Common myeloid progenitor, CD34-positive (primary cell): ENCODE measurements at regions not wholly inside any gene's neighbourhood (a gene's known extent, or its start where the extent isn't known, plus 50 kb on each side); places are given as distances from the start of the nearest gene placed in this dataset.

Experiments used
- CTCF ChIA-PET: fragments of 350-600 bp; sonication (Branson Sonifier 250); formaldehyde crosslinking; loops from one replicate; lab custom pipeline; 2021; ENCODE audit warnings: antibody characterized with exemption; lab: Charles Lee
- POLR2A ChIA-PET: fragments of 350-600 bp; sonication (Branson Sonifier 250); formaldehyde crosslinking; loops from one replicate; lab custom pipeline; 2021; ENCODE audit warnings: antibody characterized with exemption; lab: Charles Lee
- DNase-seq, 3 donors: peaks; one replicate each; pipeline versions ENCODE4 v3.0.0 to v3.0.0-alpha.2; 2013
- H3K27ac ChIP-seq, 2 experiments: 1 replicate in 1 of 2; 2 replicates in 1 of 2; pipeline ENCODE4 v1.7.0; 2013; ENCODE audit warnings: inconsistent platforms in 2 of 2, low read length in 2 of 2, mild to moderate bottlenecking in 2 of 2, low read depth in 1 of 2, moderate library complexity in 1 of 2; ENCODE audit not compliant: severe bottlenecking in 2 of 2, insufficient read depth in 1 of 2, poor library complexity in 1 of 2
- H3K27me3 ChIP-seq, 5 experiments: replicated peaks in 2 of 5; 1 replicate in 3 of 5; 2 replicates in 2 of 5; pipeline versions ENCODE4 v1.6.1 to v1.7.0; 2013; ENCODE audit warnings: low read length in 4 of 5, mild to moderate bottlenecking in 2 of 5, moderate library complexity in 2 of 5, inconsistent platforms in 1 of 5; ENCODE audit not compliant: insufficient read depth in 5 of 5, control insufficient read depth in 4 of 5
- H3K36me3 ChIP-seq, 4 experiments: 1 replicate in 2 of 4; 2 replicates in 2 of 4; pipeline versions ENCODE4 v1.6.1 to v1.7.0; 2013; ENCODE audit warnings: low read length in 3 of 4, control low read depth in 1 of 4, mild to moderate bottlenecking in 1 of 4; ENCODE audit not compliant: control insufficient read depth in 4 of 4, insufficient read depth in 4 of 4
- H3K4me1 ChIP-seq, 4 experiments: 1 replicate in 3 of 4; 2 replicates in 1 of 4; pipeline versions ENCODE4 v1.6.1 to v1.7.1; 2013; ENCODE audit warnings: low read length in 3 of 4, mild to moderate bottlenecking in 3 of 4, control low read depth in 1 of 4, inconsistent platforms in 1 of 4, moderate library complexity in 1 of 4; ENCODE audit not compliant: control insufficient read depth in 4 of 4, insufficient read depth in 4 of 4; ENCODE audit errors: control extremely low read depth in 1 of 4
- H3K4me3 ChIP-seq, 7 experiments: 1 replicate in 4 of 7; 2 replicates in 3 of 7; pipeline versions ENCODE4 v1.5.1 to v1.7.0; 2013; ENCODE audit warnings: mild to moderate bottlenecking in 7 of 7, low read length in 6 of 7, moderate library complexity in 6 of 7, inconsistent platforms in 2 of 7, low read depth in 2 of 7, control low read depth in 1 of 7; ENCODE audit not compliant: insufficient read depth in 4 of 7, control insufficient read depth in 1 of 7; ENCODE audit errors: extremely low read depth in 1 of 7
- H3K9me3 ChIP-seq, 5 experiments: 1 replicate in 4 of 5; 2 replicates in 1 of 5; pipeline versions ENCODE4 v1.6.1 to v1.7.1; 2013; ENCODE audit warnings: low read length in 4 of 5, mild to moderate bottlenecking in 2 of 5, inconsistent platforms in 1 of 5, low read depth in 1 of 5, moderate library complexity in 1 of 5; ENCODE audit not compliant: control insufficient read depth in 4 of 5, insufficient read depth in 2 of 5; ENCODE audit errors: control extremely low read depth in 1 of 5
- WGBS: methylation state at CpG from one replicate; pipeline ENCODE4 v1.1.5; 2013; ENCODE audit not compliant: insufficient coverage; 5-methylcytosine and 5-hydroxymethylcytosine counted together

DNA sequence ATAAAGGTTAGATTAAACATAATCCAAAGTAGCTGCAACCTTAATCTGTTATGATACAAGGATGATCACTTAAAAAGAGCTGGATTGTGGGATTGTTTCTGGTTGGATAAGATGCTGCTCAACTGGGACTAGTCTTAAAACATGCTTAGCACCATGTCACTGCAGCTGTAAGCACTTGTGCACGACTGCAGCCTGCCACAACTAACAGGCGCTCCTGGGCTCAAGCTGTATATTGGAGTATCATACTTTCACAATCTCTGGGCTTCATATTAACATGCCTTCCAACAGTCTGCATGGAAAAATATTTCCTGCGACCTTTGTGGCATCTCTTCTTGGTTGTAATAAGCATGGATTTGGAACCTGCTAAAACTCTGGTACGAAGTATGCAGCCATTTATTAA lies 493.0 kb upstream of the PITX2 start:
- ChIA-PET CTCF (no interaction called here), POLR2A (no interaction called here)
- Histone ChIP-seq H3K9me3 (no peaks in the 10 kb centered on the region), H3K36me3 (no peaks in the 10 kb centered on the region), H3K4me1 (no peaks in the 10 kb centered on the region), H3K27me3 (no peaks in the 10 kb centered on the region), H3K27ac (no peak overlapping the region), H3K4me3 (no peak overlapping the region)
- DNase-seq = no peak
- WGBS = 95% methylated on average over 3 of the region's 4 CpGs

GRCh38 chr4:111120191-111120590 lies 497.3 kb upstream of the PITX2 start:
- Histone ChIP-seq H3K27me3 (no peaks in the 10 kb centered on the region), H3K27ac (no peak overlapping the region), H3K36me3 (no peaks in the 10 kb centered on the region), H3K4me3 (no peak overlapping the region), H3K9me3 (no peaks in the 10 kb centered on the region), H3K4me1 (no peaks in the 10 kb centered on the region)
- no peak for DNase-seq
- ChIA-PET CTCF (no interaction called here), POLR2A (no interaction called here)

DNA sequence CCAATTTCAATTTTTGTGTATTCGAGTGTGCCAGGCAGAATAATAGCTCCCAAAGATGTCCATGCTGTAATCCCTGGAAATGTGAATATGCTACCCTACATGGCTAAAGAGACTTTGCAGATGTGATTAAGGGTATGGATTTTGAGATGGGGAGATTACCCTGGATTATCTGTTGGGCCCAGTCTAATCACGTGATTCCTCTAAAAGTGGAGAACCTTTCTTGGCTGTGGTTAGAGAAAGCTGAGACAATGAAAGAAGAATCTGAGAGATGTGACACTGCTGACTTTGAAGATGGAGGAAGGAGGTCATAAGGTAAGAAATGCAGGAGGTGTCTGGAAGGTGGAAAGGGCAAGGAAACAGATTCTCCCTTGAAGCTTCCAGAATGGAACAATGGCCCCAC lies 503.5 kb upstream of the PITX2 start:
- Histone ChIP-seq H3K27me3 (no peaks in the 10 kb centered on the region), H3K4me3 (no peak overlapping the region), H3K4me1 (no peaks in the 10 kb centered on the region), H3K9me3 (no peaks in the 10 kb centered on the region), H3K27ac (no peak overlapping the region), H3K36me3 (no peaks in the 10 kb centered on the region)
- DNase-seq = no peak
- POLR2A ChIA-PET = interaction anchor here (0.6 kb wide), 1 partner anchor 824 kb away, joined by 4 read pairs; no protein-coding TSS in a partner anchor
- WGBS = 100% methylated on average over 2 of the region's 2 CpGs
- CTCF ChIA-PET = no interaction called here

- WGBS = 93% methylated on average over 3 of the region's 5 CpGs
- no peak for DNase-seq
- H3K36me3 ChIP-seq = no peaks in the 10 kb centered on the region
- no peak overlapping the region for H3K4me3 ChIP-seq
- H3K4me1 ChIP-seq = no peaks in the 10 kb centered on the region
- CTCF ChIA-PET = no interaction called here
- no peak overlapping the region for H3K27ac ChIP-seq
- no peaks in the 10 kb centered on the region for H3K9me3 ChIP-seq
- POLR2A ChIA-PET = no interaction called here
- H3K27me3 ChIP-seq = no peaks in the 10 kb centered on the region
Measured at GRCh38 chr4:111127841-111128240, 505.0 kb upstream of the PITX2 start.

GRCh38 chr4:111128327-111128726 lies 505.4 kb upstream of the PITX2 start:
- CTCF ChIA-PET = no interaction called here

GRCh38 chr4:111136438-111136837 lies 513.6 kb upstream of the PITX2 start:
- Histone ChIP-seq H3K36me3 (no peaks in the 10 kb centered on the region), H3K9me3 (peaks cover 0 to 6% (median 0%) of the 10 kb centered on the region in 5 experiments), H3K4me3 (no peak overlapping the region), H3K27me3 (no peaks in the 10 kb centered on the region), H3K4me1 (no peaks in the 10 kb centered on the region), H3K27ac (no peak overlapping the region)
- DNase-seq = no peak
- ChIA-PET POLR2A (no interaction called here), CTCF (no interaction called here)
- WGBS = 100% methylated on average over 1 of the region's 1 CpG

More at GRCh38 chr4:111128327-111128726, 505.4 kb upstream of the PITX2 start:
- Histone ChIP-seq H3K4me1 (no peaks in the 10 kb centered on the region), H3K27ac (no peak overlapping the region), H3K27me3 (no peaks in the 10 kb centered on the region), H3K9me3 (no peaks in the 10 kb centered on the region), H3K36me3 (no peaks in the 10 kb centered on the region), H3K4me3 (no peak overlapping the region)
- WGBS = 100% methylated on average over 1 of the region's 1 CpG
- DNase-seq = no peak
- POLR2A ChIA-PET = no interaction called here

- CTCF ChIA-PET = no interaction called here
- H3K27ac ChIP-seq = no peak overlapping the region
- POLR2A ChIA-PET = no interaction called here
- DNase-seq = no peak
- H3K4me3 ChIP-seq = no peak overlapping the region
- H3K9me3 ChIP-seq = peaks cover 0 to 6% (median 0%) of the 10 kb centered on the region in 5 experiments
- no peaks in the 10 kb centered on the region for H3K4me1 ChIP-seq
- H3K36me3 ChIP-seq = no peaks in the 10 kb centered on the region
- no peaks in the 10 kb centered on the region for H3K27me3 ChIP-seq
Measured at GRCh38 chr4:111136967-111137366, 514.1 kb upstream of the PITX2 start.
